ENCODE measurements at regions not wholly inside any gene's neighbourhood (a gene's known extent, or its start where the extent isn't known, plus 50 kb on each side); places are given as distances from the start of the nearest gene placed in this dataset.

DNA sequence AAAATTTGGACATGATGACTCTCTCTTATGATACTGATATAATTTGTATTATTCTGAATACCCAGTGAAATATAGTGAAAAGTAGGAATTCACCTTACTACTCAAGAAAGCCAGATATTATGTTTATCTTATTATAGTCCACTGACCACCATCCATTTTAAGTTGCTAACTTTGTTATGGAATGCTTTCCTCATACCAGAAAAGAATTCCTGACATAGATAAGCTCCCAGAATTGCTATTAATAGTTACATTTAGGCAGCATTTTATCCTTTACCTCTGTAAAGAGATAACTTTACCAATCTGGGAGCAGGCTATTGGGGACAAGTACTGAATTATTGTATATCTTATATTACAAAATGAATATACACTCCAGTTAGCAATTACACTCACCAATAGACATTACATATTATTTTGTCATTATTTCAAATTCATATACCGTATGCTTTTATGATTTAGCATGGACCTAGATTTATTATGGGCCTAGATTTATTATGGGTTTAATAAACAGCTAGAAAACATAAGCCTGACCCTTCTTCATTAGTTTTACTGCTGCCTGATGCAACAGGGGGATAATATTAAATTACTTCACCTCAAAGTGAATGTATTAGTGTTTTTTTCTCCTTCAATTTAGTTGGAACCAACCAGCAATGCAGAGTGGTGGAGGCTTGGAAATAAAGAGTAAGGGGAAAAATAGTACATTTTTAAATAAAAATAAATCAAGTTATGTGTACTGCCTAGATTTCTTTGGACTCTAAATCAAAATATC, 1886.1 kb downstream of the PCDH9 start (continued):
- TF ChIP-seq, protein P1, sequence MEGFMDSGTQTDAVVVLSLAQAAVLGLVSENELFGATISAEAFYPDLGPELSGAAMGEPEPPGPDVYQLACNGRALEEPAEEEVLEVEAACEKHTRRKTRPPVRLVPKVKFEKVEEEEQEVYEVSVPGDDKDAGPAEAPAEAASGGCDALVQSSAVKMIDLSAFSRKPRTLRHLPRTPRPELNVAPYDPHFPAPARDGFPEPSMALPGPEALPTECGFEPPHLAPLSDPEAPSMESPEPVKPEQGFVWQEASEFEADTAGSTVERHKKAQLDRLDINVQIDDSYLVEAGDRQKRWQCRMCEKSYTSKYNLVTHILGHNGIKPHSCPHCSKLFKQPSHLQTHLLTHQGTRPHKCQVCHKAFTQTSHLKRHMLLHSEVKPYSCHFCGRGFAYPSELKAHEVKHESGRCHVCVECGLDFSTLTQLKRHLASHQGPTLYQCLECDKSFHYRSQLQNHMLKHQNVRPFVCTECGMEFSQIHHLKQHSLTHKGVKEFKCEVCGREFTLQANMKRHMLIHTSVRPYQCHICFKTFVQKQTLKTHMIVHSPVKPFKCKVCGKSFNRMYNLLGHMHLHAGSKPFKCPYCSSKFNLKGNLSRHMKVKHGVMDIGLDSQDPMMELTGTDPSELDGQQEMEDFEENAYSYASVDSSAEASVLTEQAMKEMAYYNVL (CRISPR knock-in tag; IDR thresholded peaks at IDR 0.05; ENCODE audit: borderline replicate concordance) = no peak
- TF ChIP-seq HOXA3 (CRISPR knock-in tag; IDR thresholded peaks at IDR 0.05) = no peak
- TF ChIP-seq SNAI1 (CRISPR knock-in tag; IDR thresholded peaks at IDR 0.05; ENCODE audit: borderline replicate concordance) = no peak
- TF ChIP-seq, protein P2, sequence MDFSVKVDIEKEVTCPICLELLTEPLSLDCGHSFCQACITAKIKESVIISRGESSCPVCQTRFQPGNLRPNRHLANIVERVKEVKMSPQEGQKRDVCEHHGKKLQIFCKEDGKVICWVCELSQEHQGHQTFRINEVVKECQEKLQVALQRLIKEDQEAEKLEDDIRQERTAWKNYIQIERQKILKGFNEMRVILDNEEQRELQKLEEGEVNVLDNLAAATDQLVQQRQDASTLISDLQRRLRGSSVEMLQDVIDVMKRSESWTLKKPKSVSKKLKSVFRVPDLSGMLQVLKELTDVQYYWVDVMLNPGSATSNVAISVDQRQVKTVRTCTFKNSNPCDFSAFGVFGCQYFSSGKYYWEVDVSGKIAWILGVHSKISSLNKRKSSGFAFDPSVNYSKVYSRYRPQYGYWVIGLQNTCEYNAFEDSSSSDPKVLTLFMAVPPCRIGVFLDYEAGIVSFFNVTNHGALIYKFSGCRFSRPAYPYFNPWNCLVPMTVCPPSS (IDR thresholded peaks at IDR 0.05) = no peak
- TF ChIP-seq PTBP1 (IDR thresholded peaks at IDR 0.05; ENCODE audit: low read depth, low read length, poor library complexity, severe bottlenecking) = no peak

DNA sequence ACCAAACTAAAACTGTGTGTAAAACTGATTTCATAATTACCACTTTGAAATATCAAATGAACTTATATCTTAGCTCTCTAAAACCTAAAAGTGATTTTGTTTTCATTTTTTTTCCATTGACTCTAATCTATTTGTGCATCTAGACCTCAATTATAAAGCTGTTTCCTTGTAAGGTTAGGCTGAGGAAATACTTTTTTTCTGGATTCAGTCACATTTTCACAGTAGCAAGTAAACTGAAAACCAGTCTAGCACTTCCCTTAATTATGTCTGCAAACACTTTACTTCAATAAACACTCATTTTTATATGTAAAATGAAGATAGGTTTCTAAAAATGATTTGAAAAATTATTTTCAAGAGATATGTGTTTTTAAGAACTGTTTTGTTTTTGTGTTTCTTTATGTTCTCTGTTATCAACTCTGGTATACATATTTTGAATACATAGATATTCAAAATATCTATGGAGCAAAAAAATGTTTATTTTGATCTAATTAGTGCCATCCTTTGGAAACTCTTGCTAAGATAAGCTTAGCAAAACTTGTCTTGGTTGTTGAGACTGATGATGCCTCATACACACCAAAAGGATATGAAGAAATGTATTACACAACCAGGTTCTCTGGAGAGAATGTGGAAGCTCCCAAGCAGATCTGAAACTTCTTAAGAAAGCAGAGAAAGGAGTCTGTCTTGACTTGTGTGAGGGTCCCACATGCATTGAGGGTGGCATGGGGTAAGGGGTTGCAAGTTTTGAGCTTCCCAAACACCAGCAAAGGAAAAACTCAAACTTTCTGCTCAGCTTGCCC, 1887.4 kb downstream of the PCDH9 start:
- in situ Hi-C loops (cut with HindIII; ENCODE audit: extremely low pct_ligation_motif_present, low pct_unique_long_range_greater_than_20kb) = no loop called here
- no peak overlapping the region for H3K9ac ChIP-seq (ENCODE audit: insufficient read depth, low read depth, low read length)
- ChIA-PET CTCF (ENCODE audit: low intra/inter-chr PET ratio, low total read pairs) (no interaction called here), POLR2A (no interaction called here)
- no peaks in the 10 kb centered on the region for H3K27me3 ChIP-seq (ENCODE audit: control insufficient read depth in 1 of 2, insufficient read depth in 2 of 2, low read length in 2 of 2)
- no peaks in the 10 kb centered on the region for H3K4me1 ChIP-seq (ENCODE audit: insufficient read depth, low read length)
- H3K4me3 ChIP-seq (replicated peaks in 1 of 3; ENCODE audit: insufficient read depth in 1 of 3, low read depth in 2 of 3, low read length in 3 of 3) = no peak overlapping the region
- no peak for FAIRE-seq
- no TSS peak for BruUV-seq (replicated peaks)
- H3K36me3 ChIP-seq (replicated peaks in 1 of 2; ENCODE audit: control insufficient read depth in 1 of 2, insufficient read depth in 2 of 2, low read length in 2 of 2) = no peaks in the 10 kb centered on the region
- DNase-seq (ENCODE audit: low spot score) = no peak
- no peak for ATAC-seq
- H3K79me2 ChIP-seq (ENCODE audit: insufficient read depth, low read length) = no peaks in the 10 kb centered on the region
- no peak overlapping the region for H2AFZ ChIP-seq (ENCODE audit: low read length)
- H3K4me2 ChIP-seq (ENCODE audit: low read depth, low read length) = no peak overlapping the region
- no peaks in the 10 kb centered on the region; the same call in 1 of the 2 replicates for H3K9me3 ChIP-seq (ENCODE audit: low read length)
- H3K27ac ChIP-seq (ENCODE audit: extremely low read length, insufficient read depth, low read length) = no peak overlapping the region
- intact Hi-C loops (cut with micrococcal nuclease; ENCODE audit: unreplicated experiment) = no loop called here
- no peaks in the 10 kb centered on the region for H4K20me1 ChIP-seq (ENCODE audit: insufficient read depth, low read length)
- TF ChIP-seq ZFAT (CRISPR knock-in tag; conservative IDR thresholded peaks at IDR 0.05) (no peak), MEIS2 (CRISPR knock-in tag; IDR thresholded peaks at IDR 0.05) (no peak), KDM1A (CRISPR knock-in tag; IDR thresholded peaks at IDR 0.05) (no peak), RFX3 (CRISPR knock-in tag; IDR thresholded peaks at IDR 0.05) (no peak), PTBP1 (IDR thresholded peaks at IDR 0.05; ENCODE audit: low read depth, low read length, poor library complexity, severe bottlenecking) (no peak), ZNF557 (CRISPR knock-in tag; IDR thresholded peaks at IDR 0.05) (no peak)
- TF ChIP-seq, protein P3, sequence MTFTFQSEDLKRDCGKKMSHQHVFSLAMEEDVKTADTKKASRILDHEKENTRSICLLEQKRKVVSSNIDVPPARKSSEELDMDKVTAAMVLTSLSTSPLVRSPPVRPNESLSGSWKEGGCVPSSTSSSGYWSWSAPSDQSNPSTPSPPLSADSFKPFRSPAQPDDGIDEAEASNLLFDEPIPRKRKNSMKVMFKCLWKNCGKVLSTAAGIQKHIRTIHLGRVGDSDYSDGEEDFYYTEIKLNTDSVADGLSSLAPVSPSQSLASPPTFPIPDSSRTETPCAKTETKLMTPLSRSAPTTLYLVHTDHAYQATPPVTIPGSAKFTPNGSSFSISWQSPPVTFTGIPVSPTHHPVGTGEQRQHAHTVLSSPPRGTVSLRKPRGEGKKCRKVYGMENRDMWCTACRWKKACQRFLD (CRISPR knock-in tag; IDR thresholded peaks at IDR 0.05; ENCODE audit: borderline replicate concordance) = no peak
- TF ChIP-seq, protein P4, sequence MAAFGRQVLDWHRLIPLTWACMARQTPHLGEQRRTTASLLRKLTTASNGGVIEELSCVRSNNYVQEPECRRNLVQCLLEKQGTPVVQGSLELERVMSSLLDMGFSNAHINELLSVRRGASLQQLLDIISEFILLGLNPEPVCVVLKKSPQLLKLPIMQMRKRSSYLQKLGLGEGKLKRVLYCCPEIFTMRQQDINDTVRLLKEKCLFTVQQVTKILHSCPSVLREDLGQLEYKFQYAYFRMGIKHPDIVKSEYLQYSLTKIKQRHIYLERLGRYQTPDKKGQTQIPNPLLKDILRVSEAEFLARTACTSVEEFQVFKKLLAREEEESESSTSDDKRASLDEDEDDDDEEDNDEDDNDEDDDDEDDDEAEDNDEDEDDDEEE (CRISPR knock-in tag; IDR thresholded peaks at IDR 0.05) = no peak
- TF ChIP-seq, protein P5, sequence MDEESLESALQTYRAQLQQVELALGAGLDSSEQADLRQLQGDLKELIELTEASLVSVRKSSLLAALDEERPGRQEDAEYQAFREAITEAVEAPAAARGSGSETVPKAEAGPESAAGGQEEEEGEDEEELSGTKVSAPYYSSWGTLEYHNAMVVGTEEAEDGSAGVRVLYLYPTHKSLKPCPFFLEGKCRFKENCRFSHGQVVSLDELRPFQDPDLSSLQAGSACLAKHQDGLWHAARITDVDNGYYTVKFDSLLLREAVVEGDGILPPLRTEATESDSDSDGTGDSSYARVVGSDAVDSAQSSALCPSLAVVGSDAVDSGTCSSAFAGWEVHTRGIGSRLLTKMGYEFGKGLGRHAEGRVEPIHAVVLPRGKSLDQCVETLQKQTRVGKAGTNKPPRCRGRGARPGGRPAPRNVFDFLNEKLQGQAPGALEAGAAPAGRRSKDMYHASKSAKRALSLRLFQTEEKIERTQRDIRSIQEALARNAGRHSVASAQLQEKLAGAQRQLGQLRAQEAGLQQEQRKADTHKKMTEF (CRISPR knock-in tag; IDR thresholded peaks at IDR 0.05) = no peak
